ENCODE measurements at regions not wholly inside any gene's neighbourhood (a gene's known extent, or its start where the extent isn't known, plus 50 kb on each side); places are given as distances from the start of the nearest gene placed in this dataset.
"Not testable (repeated sequence)": the region's sequence is repeated elsewhere in the genome, so short reads cannot be mapped to it uniquely, and the experiment has no call there.

DNA sequence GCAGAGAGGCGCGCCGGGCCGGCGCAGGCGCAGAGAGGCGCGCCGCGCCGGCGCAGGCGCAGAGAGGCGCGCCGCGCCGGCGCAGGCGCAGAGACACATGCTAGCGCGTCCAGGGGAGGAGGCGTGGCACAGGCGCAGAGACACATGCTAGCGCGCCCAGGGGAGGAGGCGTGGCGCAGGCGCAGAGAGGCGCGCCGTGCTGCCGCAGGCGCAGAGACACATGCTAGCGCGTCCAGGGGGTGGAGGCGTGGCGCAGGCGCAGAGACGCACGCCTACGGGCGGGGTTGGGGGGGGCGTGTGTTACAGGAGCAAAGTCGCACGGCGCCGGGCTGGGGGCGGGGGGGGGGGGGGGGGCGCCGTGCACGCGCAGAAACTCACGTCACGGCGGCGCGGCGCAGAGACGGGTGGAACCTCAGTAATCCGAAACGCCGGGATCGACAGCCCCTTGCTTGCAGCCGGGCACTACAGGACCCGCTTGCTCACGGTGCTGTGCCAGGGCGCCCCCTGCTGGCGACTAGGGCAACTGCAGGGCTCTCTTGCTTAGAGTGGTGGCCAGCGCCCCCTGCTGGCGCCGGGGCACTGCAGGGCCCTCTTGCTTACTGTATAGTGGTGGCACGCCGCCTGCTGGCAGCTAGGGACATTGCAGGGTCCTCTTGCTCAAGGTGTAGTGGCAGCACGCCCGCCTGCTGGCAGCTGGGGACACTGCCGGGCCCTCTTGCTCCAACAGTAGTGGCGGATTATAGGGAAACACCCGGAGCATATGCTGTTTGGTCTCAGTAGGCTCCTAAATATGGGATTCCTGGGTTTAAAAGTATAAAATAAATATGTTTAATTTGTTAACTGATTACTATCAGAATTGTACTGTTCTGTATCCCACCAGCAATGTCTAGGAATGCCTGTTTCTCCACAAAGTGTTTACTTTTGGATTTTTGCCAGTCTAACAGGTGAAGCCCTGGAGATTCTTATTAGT is 269.9 kb downstream of the OR4F29 start:
- intact Hi-C loops (cut with DNase I; ENCODE audit: low total_unique reads); H3K4me3 ChIP-seq; H3K36me3 ChIP-seq; H3K27me3 ChIP-seq; H3K9me3 ChIP-seq; H3K4me1 ChIP-seq; H3K27ac ChIP-seq: not testable (repeated sequence)
- peak; percentile 22 to 68 for DNase-seq (ENCODE audit: low spot score in 2 of 2)

DNA sequence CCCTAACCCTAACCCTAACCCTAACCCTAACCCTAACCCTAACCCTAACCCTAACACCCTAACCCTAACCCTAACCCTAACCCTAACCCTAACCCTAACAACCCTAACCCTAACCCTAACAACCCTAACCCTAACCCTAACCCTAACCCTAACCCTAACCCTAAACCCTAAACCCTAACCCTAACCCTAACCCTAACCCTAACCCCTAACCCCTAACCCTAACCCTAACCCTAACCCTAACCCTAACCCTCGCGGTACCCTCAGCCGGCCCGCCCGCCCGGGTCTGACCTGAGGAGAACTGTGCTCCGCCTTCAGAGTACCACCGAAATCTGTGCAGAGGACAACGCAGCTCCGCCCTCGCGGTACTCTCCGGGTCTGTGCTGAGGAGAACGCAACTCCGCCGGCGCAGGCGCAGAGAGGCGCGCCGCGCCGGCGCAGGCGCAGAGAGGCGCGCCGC is 270.7 kb downstream of the OR4F29 start:
- H3K27ac ChIP-seq; H3K27me3 ChIP-seq; H3K4me3 ChIP-seq; H3K4me1 ChIP-seq; intact Hi-C loops (cut with DNase I; ENCODE audit: low total_unique reads); H3K9me3 ChIP-seq; H3K36me3 ChIP-seq: not testable (repeated sequence)
- peak; percentile 15 to 50 for DNase-seq (ENCODE audit: low spot score in 2 of 2)

DNA sequence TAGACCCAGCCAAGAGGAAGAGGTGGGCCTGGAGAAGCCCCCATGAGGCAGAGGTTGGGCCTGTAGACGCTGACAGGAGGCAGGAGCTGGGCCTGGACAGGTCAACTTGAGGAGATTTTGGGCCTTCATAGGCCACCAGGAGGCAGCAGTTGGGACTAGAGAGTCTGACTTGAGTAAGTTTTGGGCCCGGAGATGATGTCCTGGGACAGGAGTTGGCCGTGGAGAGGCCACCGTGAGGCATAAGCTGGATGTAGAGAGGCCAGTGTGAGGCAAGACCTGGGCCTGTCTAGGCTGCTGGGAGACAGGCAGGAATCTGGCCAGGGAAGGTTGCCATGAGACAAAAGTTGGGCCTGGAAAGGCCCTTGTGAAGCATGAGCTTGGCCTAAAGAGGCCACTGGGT is 312.6 kb downstream of the OR4F29 start:
- H3K36me3 ChIP-seq; H3K27ac ChIP-seq; H3K4me3 ChIP-seq; H3K27me3 ChIP-seq; intact Hi-C loops (cut with DNase I; ENCODE audit: low total_unique reads); H3K9me3 ChIP-seq; H3K4me1 ChIP-seq; DNase-seq (ENCODE audit: low spot score in 2 of 2): not testable (repeated sequence)

- H3K4me1 ChIP-seq; H3K9me3 ChIP-seq; H3K27me3 ChIP-seq; H3K36me3 ChIP-seq; H3K4me3 ChIP-seq; intact Hi-C loops (cut with DNase I; ENCODE audit: low total_unique reads); DNase-seq (ENCODE audit: low spot score in 2 of 2); H3K27ac ChIP-seq: not testable (repeated sequence)
Observed at GRCh38 chr1:137664-138063, 313.8 kb downstream of the OR4F29 start.

DNA sequence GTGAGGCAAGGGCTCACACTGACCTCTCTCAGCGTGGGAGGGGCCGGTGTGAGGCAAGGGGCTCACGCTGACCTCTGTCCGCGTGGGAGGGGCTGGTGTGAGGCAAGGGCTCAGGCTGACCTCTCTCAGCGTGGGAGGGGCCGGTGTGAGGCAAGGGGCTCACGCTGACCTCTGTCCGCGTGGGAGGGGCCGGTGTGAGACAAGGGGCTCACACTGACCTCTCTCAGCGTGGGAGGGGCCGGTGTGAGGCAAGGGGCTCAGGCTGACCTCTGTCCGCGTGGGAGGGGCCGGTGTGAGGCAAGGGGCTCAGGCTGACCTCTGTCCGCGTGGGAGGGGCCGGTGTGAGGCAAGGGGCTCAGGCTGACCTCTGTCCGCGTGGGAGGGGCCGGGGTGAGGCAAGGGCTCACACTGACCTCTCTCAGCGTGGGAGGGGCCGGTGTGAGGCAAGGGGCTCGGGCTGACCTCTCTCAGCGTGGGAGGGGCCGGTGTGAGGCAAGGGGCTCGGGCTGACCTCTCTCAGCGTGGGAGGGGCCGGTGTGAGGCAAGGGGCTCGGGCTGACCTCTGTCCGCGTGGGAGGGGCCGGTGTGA is 315.0 kb downstream of the OR4F29 start:
- H3K27ac ChIP-seq; H3K36me3 ChIP-seq; intact Hi-C loops (cut with DNase I; ENCODE audit: low total_unique reads); H3K27me3 ChIP-seq; H3K9me3 ChIP-seq; H3K4me3 ChIP-seq; DNase-seq (ENCODE audit: low spot score in 2 of 2); H3K4me1 ChIP-seq: not testable (repeated sequence)

- H3K27ac ChIP-seq; intact Hi-C loops (cut with DNase I; ENCODE audit: low total_unique reads); H3K9me3 ChIP-seq; H3K4me1 ChIP-seq; H3K4me3 ChIP-seq; H3K27me3 ChIP-seq; H3K36me3 ChIP-seq: not testable (repeated sequence)
- peak in 1 of 2 donors; percentile 14 for DNase-seq (ENCODE audit: low spot score in 2 of 2)
Observed at GRCh38 chr1:134936-135335, 316.5 kb downstream of the OR4F29 start.

GRCh38 chr1:118440-118839 is 333.0 kb downstream of the OR4F29 start:
- H3K36me3 ChIP-seq; DNase-seq (ENCODE audit: low spot score in 2 of 2); H3K27me3 ChIP-seq; H3K4me3 ChIP-seq; H3K4me1 ChIP-seq; intact Hi-C loops (cut with DNase I; ENCODE audit: low total_unique reads); H3K9me3 ChIP-seq; H3K27ac ChIP-seq: not testable (repeated sequence)

DNA sequence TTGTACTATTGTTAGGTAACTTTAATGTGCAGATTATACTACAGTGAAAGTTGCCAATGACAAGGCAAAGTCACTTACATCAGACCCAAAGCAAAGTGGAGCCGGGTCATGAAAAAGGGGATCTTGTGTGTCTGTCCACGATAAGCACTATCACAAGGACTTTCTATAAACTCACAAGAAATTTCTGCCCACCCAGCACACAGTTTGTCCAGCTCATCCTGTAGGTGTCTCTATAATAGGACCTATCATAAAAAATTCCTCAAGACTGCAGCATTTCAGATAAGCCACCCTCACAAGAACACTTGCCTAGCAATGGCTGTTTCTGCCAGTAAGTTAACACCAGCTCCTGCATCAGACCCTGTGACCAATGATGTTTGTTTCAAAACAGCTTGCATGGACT is 335.9 kb downstream of the OR4F29 start:
- H3K4me3 ChIP-seq; H3K36me3 ChIP-seq; H3K27ac ChIP-seq; H3K27me3 ChIP-seq; H3K4me1 ChIP-seq; H3K9me3 ChIP-seq; DNase-seq (ENCODE audit: low spot score in 2 of 2); intact Hi-C loops (cut with DNase I; ENCODE audit: low total_unique reads): not testable (repeated sequence)

DNA sequence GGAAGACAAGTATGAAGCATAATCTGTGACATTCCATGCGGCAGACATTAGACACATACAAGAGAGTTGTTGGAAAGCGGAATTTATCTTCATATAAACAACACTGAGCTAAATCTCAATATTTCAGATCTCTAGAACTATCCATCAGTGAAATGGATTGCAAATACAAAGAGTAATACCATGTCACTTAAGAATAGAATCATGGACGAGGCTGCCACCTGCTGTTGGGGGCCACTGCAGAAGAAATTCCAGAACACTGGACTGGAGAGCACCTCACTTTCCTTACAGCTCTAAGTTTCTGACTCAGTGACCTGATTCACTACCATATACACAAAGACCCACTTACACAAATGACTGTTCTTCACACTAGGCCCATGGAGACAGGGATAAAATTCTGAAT is 346.7 kb downstream of the OR4F29 start:
- DNase-seq (ENCODE audit: low spot score in 2 of 2); H3K4me1 ChIP-seq; H3K4me3 ChIP-seq; H3K36me3 ChIP-seq; intact Hi-C loops (cut with DNase I; ENCODE audit: low total_unique reads); H3K27me3 ChIP-seq; H3K27ac ChIP-seq; H3K9me3 ChIP-seq: not testable (repeated sequence)

DNA sequence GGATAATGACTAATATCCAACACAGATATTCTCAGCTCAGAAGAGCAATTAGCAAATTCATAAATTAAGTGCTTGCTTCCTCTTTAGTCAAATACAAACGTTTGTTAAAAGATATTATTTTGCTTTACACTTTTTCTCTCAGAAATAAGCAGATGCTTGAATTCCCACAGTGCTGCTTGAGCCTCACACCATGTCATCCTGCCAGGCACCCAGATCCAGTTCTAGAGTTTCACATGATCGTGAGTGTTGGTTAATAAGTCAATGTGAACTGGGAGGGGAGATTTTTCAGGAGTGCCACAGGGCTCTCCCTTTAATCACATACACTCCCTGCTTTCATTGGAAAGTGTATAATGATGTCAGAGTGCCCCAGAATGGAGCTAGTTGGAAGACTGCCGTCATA is 352.0 kb downstream of the OR4F29 start:
- DNase-seq (ENCODE audit: low spot score in 2 of 2); H3K27me3 ChIP-seq; H3K27ac ChIP-seq; H3K4me1 ChIP-seq; H3K4me3 ChIP-seq; H3K36me3 ChIP-seq; intact Hi-C loops (cut with DNase I; ENCODE audit: low total_unique reads); H3K9me3 ChIP-seq: not testable (repeated sequence)

- H3K27me3 ChIP-seq; H3K27ac ChIP-seq; H3K9me3 ChIP-seq; H3K4me1 ChIP-seq; DNase-seq (ENCODE audit: low spot score in 2 of 2); intact Hi-C loops (cut with DNase I; ENCODE audit: low total_unique reads); H3K4me3 ChIP-seq; H3K36me3 ChIP-seq: not testable (repeated sequence)
Observed at GRCh38 chr1:98811-99210, 352.7 kb downstream of the OR4F29 start.

- H3K4me1 ChIP-seq; intact Hi-C loops (cut with DNase I; ENCODE audit: low total_unique reads); H3K27ac ChIP-seq; H3K36me3 ChIP-seq; H3K9me3 ChIP-seq; H3K4me3 ChIP-seq; H3K27me3 ChIP-seq; DNase-seq (ENCODE audit: low spot score in 2 of 2): not testable (repeated sequence)
Observed at GRCh38 chr1:91279-91678, 360.2 kb downstream of the OR4F29 start.

DNA sequence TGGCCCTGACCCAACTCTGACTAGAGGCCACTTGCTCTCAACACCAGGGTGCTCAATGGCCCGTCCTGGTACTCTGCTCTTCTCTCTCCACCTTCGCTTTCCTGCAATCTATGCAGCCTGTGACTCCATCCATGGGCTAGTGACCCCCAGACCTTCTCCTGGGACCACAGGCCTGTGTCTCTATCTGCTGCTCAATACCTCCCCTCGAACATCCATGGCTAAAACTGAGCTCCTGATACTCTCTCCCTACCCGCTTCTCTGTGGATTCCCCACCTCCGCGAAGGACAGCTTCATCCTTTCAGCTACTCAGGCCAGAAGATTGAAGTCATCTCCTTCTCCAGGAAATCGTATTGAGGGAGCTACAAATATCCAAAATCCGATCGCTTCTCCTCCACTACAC is 363.4 kb downstream of the OR4F29 start:
- H3K9me3 ChIP-seq; DNase-seq (ENCODE audit: low spot score in 2 of 2); H3K36me3 ChIP-seq; H3K27ac ChIP-seq; intact Hi-C loops (cut with DNase I; ENCODE audit: low total_unique reads); H3K27me3 ChIP-seq; H3K4me1 ChIP-seq; H3K4me3 ChIP-seq: not testable (repeated sequence)

DNA sequence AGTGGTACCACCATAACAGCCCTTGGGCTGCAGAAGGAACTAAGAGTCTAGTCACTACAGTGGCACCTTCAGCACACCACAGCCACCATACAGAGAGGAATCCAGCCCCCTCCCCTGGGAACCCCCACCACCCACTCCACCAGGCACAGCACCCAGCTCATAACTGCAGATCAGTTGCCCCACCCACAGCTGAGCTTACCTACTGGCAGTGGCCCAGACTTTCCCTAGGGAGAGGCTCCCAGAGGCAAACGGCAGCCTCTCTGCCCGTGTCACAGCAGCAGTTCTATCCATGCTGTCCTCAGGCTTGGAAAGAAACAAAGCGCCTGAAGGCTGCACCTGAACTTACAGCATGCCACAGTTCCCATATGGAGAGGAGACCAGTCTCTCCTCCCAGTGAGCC is 372.3 kb downstream of the OR4F29 start:
- H3K27me3 ChIP-seq; intact Hi-C loops (cut with DNase I; ENCODE audit: low total_unique reads); H3K4me1 ChIP-seq: not testable (repeated sequence)

More for the DNA sequence above, 372.3 kb downstream of the OR4F29 start:
- H3K9me3 ChIP-seq; H3K36me3 ChIP-seq; DNase-seq (ENCODE audit: low spot score in 2 of 2); H3K4me3 ChIP-seq; H3K27ac ChIP-seq: not testable (repeated sequence)
